ENCODE measurements at regions not wholly inside any gene's neighbourhood (a gene's known extent, or its start where the extent isn't known, plus 50 kb on each side); places are given as distances from the start of the nearest gene placed in this dataset.

DNA sequence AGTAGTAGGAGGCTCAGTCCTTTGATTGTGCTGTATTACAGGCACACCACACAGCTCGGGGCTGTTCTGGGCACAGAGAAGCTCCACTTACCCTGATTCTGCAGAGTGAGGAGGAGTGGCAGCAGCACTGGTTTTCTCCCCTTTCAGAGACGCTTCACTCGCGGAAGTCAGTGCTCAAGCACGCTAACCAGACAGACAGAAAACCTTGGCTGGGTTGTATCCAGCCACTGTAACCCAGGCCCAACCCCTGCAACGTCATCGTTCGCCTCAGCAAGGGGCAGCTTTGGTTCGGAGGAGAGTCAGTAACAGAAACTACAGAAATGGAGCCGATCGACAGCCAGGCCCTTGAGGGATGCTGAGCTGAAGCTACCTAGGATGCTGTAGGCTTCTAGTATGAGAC, 171.0 kb downstream of the SLC16A9 start:
- TF ChIP-seq, protein P1, sequence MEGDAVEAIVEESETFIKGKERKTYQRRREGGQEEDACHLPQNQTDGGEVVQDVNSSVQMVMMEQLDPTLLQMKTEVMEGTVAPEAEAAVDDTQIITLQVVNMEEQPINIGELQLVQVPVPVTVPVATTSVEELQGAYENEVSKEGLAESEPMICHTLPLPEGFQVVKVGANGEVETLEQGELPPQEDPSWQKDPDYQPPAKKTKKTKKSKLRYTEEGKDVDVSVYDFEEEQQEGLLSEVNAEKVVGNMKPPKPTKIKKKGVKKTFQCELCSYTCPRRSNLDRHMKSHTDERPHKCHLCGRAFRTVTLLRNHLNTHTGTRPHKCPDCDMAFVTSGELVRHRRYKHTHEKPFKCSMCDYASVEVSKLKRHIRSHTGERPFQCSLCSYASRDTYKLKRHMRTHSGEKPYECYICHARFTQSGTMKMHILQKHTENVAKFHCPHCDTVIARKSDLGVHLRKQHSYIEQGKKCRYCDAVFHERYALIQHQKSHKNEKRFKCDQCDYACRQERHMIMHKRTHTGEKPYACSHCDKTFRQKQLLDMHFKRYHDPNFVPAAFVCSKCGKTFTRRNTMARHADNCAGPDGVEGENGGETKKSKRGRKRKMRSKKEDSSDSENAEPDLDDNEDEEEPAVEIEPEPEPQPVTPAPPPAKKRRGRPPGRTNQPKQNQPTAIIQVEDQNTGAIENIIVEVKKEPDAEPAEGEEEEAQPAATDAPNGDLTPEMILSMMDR (IDR thresholded peaks at IDR 0.05; ENCODE audit: control extremely low read depth in 1 of 3, insufficient read depth in 1 of 3, low read depth in 1 of 3, low read length in 3 of 3), result no peak
- TF ChIP-seq TAF1 (IDR thresholded peaks at IDR 0.05; ENCODE audit: low read depth, low read length) (no peak), MAX (IDR thresholded peaks at IDR 0.05) (no peak), POLR2A (IDR thresholded peaks at IDR 0.05; ENCODE audit: control extremely low read depth in 1 of 2, low read depth in 2 of 2, low read length in 2 of 2) (no peak), JUN (IDR thresholded peaks at IDR 0.05; ENCODE audit: low read depth, low read length) (no peak), SP2 (IDR thresholded peaks at IDR 0.05; ENCODE audit: low read length) (no peak), POLR2AphosphoS5 (IDR thresholded peaks at IDR 0.05; ENCODE audit: low read depth, low read length) (no peak), CEBPB (IDR thresholded peaks at IDR 0.05; ENCODE audit: low read depth, low read length) (no peak), POU5F1 (IDR thresholded peaks at IDR 0.05; ENCODE audit: low read depth, low read length) (no peak)
